KG1 (cell line): ENCODE measurements at regions not wholly inside any gene's neighbourhood (a gene's known extent, or its start where the extent isn't known, plus 50 kb on each side); places are given as distances from the start of the nearest gene placed in this dataset.

Experiments used
- DNase-seq: peaks from one replicate; lab custom pipeline; 2025; lab: John Stamatoyannopoulos, UW

GRCh38 chr12:24723759-24724158, 225.1 kb downstream of the BCAT1 start:
- DNase-seq = no peak

- DNase-seq = no peak
Observed at GRCh38 chr12:24721191-24721590, 227.7 kb downstream of the BCAT1 start.

- no peak for DNase-seq
Observed at GRCh38 chr12:24719293-24719721, 229.6 kb downstream of the BCAT1 start.

GRCh38 chr12:24718617-24719016, 230.3 kb downstream of the BCAT1 start:
- no peak for DNase-seq

GRCh38 chr12:24714237-24714636, 234.7 kb downstream of the BCAT1 start:
- no peak for DNase-seq

- no peak for DNase-seq
Observed at GRCh38 chr12:24711056-24712008, 237.6 kb downstream of the BCAT1 start.

- no peak for DNase-seq
Observed at GRCh38 chr12:24709216-24709615, 239.7 kb downstream of the BCAT1 start.

- DNase-seq = no peak
Observed at GRCh38 chr12:24708718-24709117, 240.2 kb downstream of the BCAT1 start.

- no peak for DNase-seq
Observed at GRCh38 chr12:24708043-24708442, 240.9 kb downstream of the BCAT1 start.

GRCh38 chr12:24707334-24707733, 241.6 kb downstream of the BCAT1 start:
- no peak for DNase-seq

GRCh38 chr12:24705741-24706358, 243.1 kb downstream of the BCAT1 start:
- DNase-seq = no peak

GRCh38 chr12:24705216-24705615, 243.7 kb downstream of the BCAT1 start:
- no peak for DNase-seq

- DNase-seq = no peak
Observed at GRCh38 chr12:24701343-24701742, 247.6 kb downstream of the BCAT1 start.

- no peak for DNase-seq
Observed at GRCh38 chr12:24698972-24699371, 249.9 kb downstream of the BCAT1 start.

GRCh38 chr12:24697769-24698168, 251.1 kb downstream of the BCAT1 start:
- DNase-seq = no peak

GRCh38 chr12:24697295-24697694, 251.6 kb downstream of the BCAT1 start:
- DNase-seq = no peak

- no peak for DNase-seq
Observed at GRCh38 chr12:24696800-24697199, 252.1 kb downstream of the BCAT1 start.

- no peak for DNase-seq
Observed at GRCh38 chr12:24695657-24696329, 253.1 kb downstream of the BCAT1 start.

GRCh38 chr12:24695103-24695502, 253.8 kb downstream of the BCAT1 start:
- DNase-seq = no peak

GRCh38 chr12:24688601-24689000, 260.3 kb downstream of the BCAT1 start:
- no peak for DNase-seq

GRCh38 chr12:24681570-24681969, 267.3 kb downstream of the BCAT1 start:
- no peak for DNase-seq

GRCh38 chr12:24679126-24679525, 269.8 kb downstream of the BCAT1 start:
- DNase-seq = no peak

- no peak for DNase-seq
Observed at GRCh38 chr12:24678436-24678835, 270.5 kb downstream of the BCAT1 start.
